ENCODE measurements at regions not wholly inside any gene's neighbourhood (a gene's known extent, or its start where the extent isn't known, plus 50 kb on each side); places are given as distances from the start of the nearest gene placed in this dataset.

DNA sequence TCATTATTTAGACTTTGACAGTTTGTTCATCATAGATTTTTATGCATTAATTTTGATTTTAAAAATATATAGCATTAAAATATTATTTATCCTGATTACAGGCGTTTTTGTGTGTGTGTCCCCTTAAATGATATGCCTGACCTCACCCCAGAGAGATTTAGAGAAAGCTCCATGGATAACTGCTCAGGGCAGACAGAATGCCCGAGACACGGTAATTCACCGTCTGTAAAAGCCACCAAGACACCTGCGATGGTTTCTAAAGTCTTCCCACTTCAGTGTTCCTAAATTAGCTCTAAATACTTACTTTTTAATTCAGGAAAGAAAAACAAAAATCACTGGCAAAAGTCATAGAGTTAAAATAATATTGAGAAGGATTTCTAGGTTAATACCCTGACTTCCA lies 350.6 kb upstream of the RUNX1 start:
- DNase-seq (ENCODE audit: low spot score) = peak; percentile 12
- peak overlapping the region; percentile 71 for H3K4me2 ChIP-seq (ENCODE audit: low read length)
- POLR2A ChIA-PET = interaction anchor here (0.6 kb wide), 1 partner anchor 289 kb away, joined by 3 read pairs; no protein-coding TSS in a partner anchor

GRCh38 chr21:35399002-35399530 lies 350.0 kb upstream of the RUNX1 start:
- H3K27ac ChIP-seq (ENCODE audit: low read depth, low read length, poor library complexity, severe bottlenecking) = no peak overlapping the region
- H4K20me1 ChIP-seq (ENCODE audit: insufficient read depth, low read length) = no peaks in the 10 kb centered on the region
- no peak overlapping the region for H3K4me3 ChIP-seq (ENCODE audit: low read depth, low read length, poor library complexity, severe bottlenecking)
- ChIA-PET CTCF (ENCODE audit: unreplicated experiment) (interaction anchor here (0.6 kb wide), 1 partner anchor 452 kb away, joined by 3 read pairs; no protein-coding TSS in a partner anchor), POLR2A (interaction anchor here (0.6 kb wide), 1 partner anchor 288 kb away, joined by 3 read pairs; no protein-coding TSS in a partner anchor)
- H3K9me2 ChIP-seq (ENCODE audit: insufficient read depth, low read length) = no peaks in the 10 kb centered on the region
- intact Hi-C loops (cut with micrococcal nuclease; ENCODE audit: unreplicated experiment) = no loop called here
- peak overlapping the region; percentile 71; the same call in 1 of the 2 replicates for H3K4me2 ChIP-seq (ENCODE audit: low read length)
- no TSS peak for BruUV-seq (replicated peaks)
- no peaks in the 10 kb centered on the region for H3K79me2 ChIP-seq (ENCODE audit: insufficient read depth, low read depth, low read length)
- DNase-seq (ENCODE audit: low spot score) = no peak
- H3K9me3 ChIP-seq (ENCODE audit: low read length) = no peaks in the 10 kb centered on the region
- no peak overlapping the region for H2AFZ ChIP-seq (ENCODE audit: low read length)
- TF ChIP-seq, protein P1, sequence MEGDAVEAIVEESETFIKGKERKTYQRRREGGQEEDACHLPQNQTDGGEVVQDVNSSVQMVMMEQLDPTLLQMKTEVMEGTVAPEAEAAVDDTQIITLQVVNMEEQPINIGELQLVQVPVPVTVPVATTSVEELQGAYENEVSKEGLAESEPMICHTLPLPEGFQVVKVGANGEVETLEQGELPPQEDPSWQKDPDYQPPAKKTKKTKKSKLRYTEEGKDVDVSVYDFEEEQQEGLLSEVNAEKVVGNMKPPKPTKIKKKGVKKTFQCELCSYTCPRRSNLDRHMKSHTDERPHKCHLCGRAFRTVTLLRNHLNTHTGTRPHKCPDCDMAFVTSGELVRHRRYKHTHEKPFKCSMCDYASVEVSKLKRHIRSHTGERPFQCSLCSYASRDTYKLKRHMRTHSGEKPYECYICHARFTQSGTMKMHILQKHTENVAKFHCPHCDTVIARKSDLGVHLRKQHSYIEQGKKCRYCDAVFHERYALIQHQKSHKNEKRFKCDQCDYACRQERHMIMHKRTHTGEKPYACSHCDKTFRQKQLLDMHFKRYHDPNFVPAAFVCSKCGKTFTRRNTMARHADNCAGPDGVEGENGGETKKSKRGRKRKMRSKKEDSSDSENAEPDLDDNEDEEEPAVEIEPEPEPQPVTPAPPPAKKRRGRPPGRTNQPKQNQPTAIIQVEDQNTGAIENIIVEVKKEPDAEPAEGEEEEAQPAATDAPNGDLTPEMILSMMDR (conservative IDR thresholded peaks at IDR 0.05; ENCODE audit: low read length) = no peak
- no peaks in the 10 kb centered on the region for H3K36me3 ChIP-seq (ENCODE audit: insufficient read depth, low read length)
- peaks cover 20% of the 10 kb centered on the region for H3K4me1 ChIP-seq (ENCODE audit: insufficient read depth, low read length, poor library complexity, severe bottlenecking)

More for the DNA sequence above, 350.6 kb upstream of the RUNX1 start:
- CTCF ChIA-PET (ENCODE audit: unreplicated experiment) = interaction anchor here (0.6 to 1.0 kb wide), 2 partner anchors 453 to 654 kb away, joined by 3 to 4 read pairs; no protein-coding TSS in a partner anchor
- Histone ChIP-seq H4K20me1 (ENCODE audit: insufficient read depth, low read length) (no peaks in the 10 kb centered on the region), H3K9me3 (ENCODE audit: low read length) (no peaks in the 10 kb centered on the region), H3K9me2 (ENCODE audit: insufficient read depth, low read length) (no peaks in the 10 kb centered on the region), H3K36me3 (ENCODE audit: insufficient read depth, low read length) (no peaks in the 10 kb centered on the region), H3K4me3 (ENCODE audit: low read depth, low read length, poor library complexity, severe bottlenecking) (peak overlapping the region; percentile 52), H3K79me2 (ENCODE audit: insufficient read depth, low read depth, low read length) (no peaks in the 10 kb centered on the region), H3K27ac (ENCODE audit: low read depth, low read length, poor library complexity, severe bottlenecking) (no peak overlapping the region), H2AFZ (ENCODE audit: low read length) (peak overlapping the region; percentile 90; the same call in 1 of the 2 replicates), H3K4me1 (ENCODE audit: insufficient read depth, low read length, poor library complexity, severe bottlenecking) (peaks cover 20% of the 10 kb centered on the region)
- intact Hi-C loops (cut with micrococcal nuclease; ENCODE audit: unreplicated experiment) = loop anchor here (1.0 to 10.0 kb wide), 6 partner anchors 173 to 713 kb away; no protein-coding TSS in a partner anchor
- no TSS peak for BruUV-seq (replicated peaks)
- TF ChIP-seq, protein P1 (conservative IDR thresholded peaks at IDR 0.05; ENCODE audit: low read length) = no peak
- TF ChIP-seq EZH2phosphoT487 (IDR thresholded peaks at IDR 0.05; ENCODE audit: borderline replicate concordance, low read depth, low read length) = no peak

GRCh38 chr21:35398346-35398982 lies 349.4 kb upstream of the RUNX1 start:
- no peaks in the 10 kb centered on the region for H4K20me1 ChIP-seq (ENCODE audit: insufficient read depth, low read length)
- no peaks in the 10 kb centered on the region; the same call in 1 of the 2 replicates for H3K9me2 ChIP-seq (ENCODE audit: insufficient read depth, low read length)
- DNase-seq (ENCODE audit: low spot score) = no peak
- H3K4me2 ChIP-seq (ENCODE audit: low read length) = peak overlapping the region; percentile 71; the same call in 1 of the 2 replicates
- H2AFZ ChIP-seq (ENCODE audit: low read length) = no peak overlapping the region
- H3K4me1 ChIP-seq (ENCODE audit: insufficient read depth, low read length, poor library complexity, severe bottlenecking) = peaks cover 20% of the 10 kb centered on the region
- POLR2A ChIA-PET = no interaction called here
- intact Hi-C loops (cut with micrococcal nuclease; ENCODE audit: unreplicated experiment) = no loop called here
- H3K9me3 ChIP-seq (ENCODE audit: low read length) = no peaks in the 10 kb centered on the region
- no peaks in the 10 kb centered on the region for H3K79me2 ChIP-seq (ENCODE audit: insufficient read depth, low read depth, low read length)
- no peak overlapping the region for H3K27ac ChIP-seq (ENCODE audit: low read depth, low read length, poor library complexity, severe bottlenecking)
- no TSS peak for BruUV-seq (replicated peaks)
- CTCF ChIA-PET (ENCODE audit: unreplicated experiment) = no interaction called here
- H3K36me3 ChIP-seq (ENCODE audit: insufficient read depth, low read length) = no peaks in the 10 kb centered on the region
- H3K4me3 ChIP-seq (ENCODE audit: low read depth, low read length, poor library complexity, severe bottlenecking) = no peak overlapping the region
- no peak for TF ChIP-seq EZH2phosphoT487 (IDR thresholded peaks at IDR 0.05; ENCODE audit: borderline replicate concordance, low read depth, low read length)
- TF ChIP-seq, protein P1 (conservative IDR thresholded peaks at IDR 0.05; ENCODE audit: low read length) = no peak

Data from OCI-LY7 (cell line).